ENCODE measurements at regions not wholly inside any gene's neighbourhood (a gene's known extent, or its start where the extent isn't known, plus 50 kb on each side); places are given as distances from the start of the nearest gene placed in this dataset.
A peak's percentile ranks its signal among the peaks of the same experiment; 100 is the strongest.

- no peaks in the 10 kb centered on the region for H3K4me1 ChIP-seq (replicated peaks in 1 of 2)
- H3K9me3 ChIP-seq (replicated peaks in 1 of 3) = no peaks in the 10 kb centered on the region
- H3K36me3 ChIP-seq (replicated peaks in 1 of 2) = no peaks in the 10 kb centered on the region
- no peak overlapping the region for H3K4me3 ChIP-seq
- 39 to 70% (median 66%) methylated on average over 9 to 11 of the region's 11 CpGs for WGBS, 4 donors
- H3K27ac ChIP-seq = no peak overlapping the region
- no peaks in the 10 kb centered on the region for H3K27me3 ChIP-seq
- intact Hi-C loops (cut with DNase I) = no loop called here
- TF ChIP-seq CTCF (IDR thresholded peaks at IDR 0.05) = no peak
- TF ChIP-seq POLR2A (IDR thresholded peaks at IDR 0.05) = no peak
- peak in 1 of 7 donors; percentile 42 for DNase-seq
Measured at GRCh38 chr22:48926643-48927042, 901.0 kb downstream of the BRD1 start.

GRCh38 chr22:48926136-48926535 is 901.5 kb downstream of the BRD1 start:
- DNase-seq = no peak
- Histone ChIP-seq H3K27me3 (no peaks in the 10 kb centered on the region), H3K9me3 (replicated peaks in 1 of 3) (no peaks in the 10 kb centered on the region), H3K4me3 (no peak overlapping the region), H3K36me3 (replicated peaks in 1 of 2) (no peaks in the 10 kb centered on the region), H3K4me1 (replicated peaks in 1 of 2) (no peaks in the 10 kb centered on the region), H3K27ac (no peak overlapping the region)
- WGBS, 4 donors = 72 to 82% (median 78%) methylated on average over 3 of the region's 3 CpGs
- intact Hi-C loops (cut with DNase I) = no loop called here
- TF ChIP-seq POLR2A (IDR thresholded peaks at IDR 0.05) (no peak), CTCF (IDR thresholded peaks at IDR 0.05) (no peak)

GRCh38 chr22:48925450-48925849 is 902.2 kb downstream of the BRD1 start:
- TF ChIP-seq CTCF (IDR thresholded peaks at IDR 0.05) = no peak
- TF ChIP-seq POLR2A (IDR thresholded peaks at IDR 0.05) = no peak
- H3K27me3 ChIP-seq = no peaks in the 10 kb centered on the region
- no peaks in the 10 kb centered on the region for H3K9me3 ChIP-seq (replicated peaks in 1 of 3)
- intact Hi-C loops (cut with DNase I) = no loop called here
- no peaks in the 10 kb centered on the region for H3K4me1 ChIP-seq (replicated peaks in 1 of 2)
- H3K27ac ChIP-seq = no peak overlapping the region
- H3K36me3 ChIP-seq (replicated peaks in 1 of 2) = no peaks in the 10 kb centered on the region
- no peak overlapping the region for H3K4me3 ChIP-seq
- peak in 1 of 7 donors; percentile 17 for DNase-seq
- 68 to 84% (median 80%) methylated on average over 4 to 5 of the region's 5 CpGs for WGBS, 4 donors

GRCh38 chr22:48923996-48924395 is 903.7 kb downstream of the BRD1 start:
- Histone ChIP-seq H3K4me1 (replicated peaks in 1 of 2) (no peaks in the 10 kb centered on the region), H3K27me3 (no peaks in the 10 kb centered on the region), H3K4me3 (no peak overlapping the region), H3K9me3 (replicated peaks in 1 of 3) (no peaks in the 10 kb centered on the region), H3K36me3 (replicated peaks in 1 of 2) (no peaks in the 10 kb centered on the region), H3K27ac (no peak overlapping the region)
- WGBS, 4 donors = 73 to 83% (median 77%) methylated on average over 9 of the region's 9 CpGs
- intact Hi-C loops (cut with DNase I) = no loop called here
- peak in 1 of 7 donors; percentile 15 for DNase-seq
- TF ChIP-seq CTCF (IDR thresholded peaks at IDR 0.05) (no peak), POLR2A (IDR thresholded peaks at IDR 0.05) (no peak)

Measured in adrenal gland (tissue), 9 donors.